SK-N-SH treated with all-trans-retinoic acid at 6 μM for 48 hours (cell line): ENCODE measurements at regions not wholly inside any gene's neighbourhood (a gene's known extent, or its start where the extent isn't known, plus 50 kb on each side); places are given as distances from the start of the nearest gene placed in this dataset.

Source experiments
- ATAC-seq: fragments of 200-7000 bp; cut with Tn5 transposase; 3 replicates; pipeline ENCODE4 v1.9.1; 2020; ENCODE audit warnings: mild to moderate bottlenecking, moderate library complexity
- ARNTL ChIP-seq: fragments of 450-650 bp; formaldehyde crosslinking; IDR thresholded peaks from 2 replicates; pipeline ENCODE4 v1.5.0; 2020; ENCODE audit warnings: low read depth, mild to moderate bottlenecking, moderate library complexity, borderline replicate concordance
- BACH2 ChIP-seq: fragments of 250-450 bp; sonication (Bioruptor Pico); IDR thresholded peaks from 2 replicates; pipeline ENCODE4 v1.9.0; 2021; ENCODE audit warnings: mild to moderate bottlenecking, borderline replicate concordance
- CSDC2 ChIP-seq: fragments of 250-450 bp; sonication (Bioruptor Pico); IDR thresholded peaks from 2 replicates; pipeline ENCODE4 v1.5.0; 2020; ENCODE audit warnings: mild to moderate bottlenecking, moderate library complexity
- ESRRG ChIP-seq: fragments of 250-450 bp; sonication (Bioruptor Pico); IDR thresholded peaks from 2 replicates; pipeline ENCODE4 v1.6.1; 2021; ENCODE audit warnings: mild to moderate bottlenecking
- GLIS3 ChIP-seq: fragments of 250-450 bp; sonication (Bioruptor Pico); IDR thresholded peaks from 2 replicates; pipeline ENCODE4 v1.5.0; 2020; ENCODE audit warnings: mild to moderate bottlenecking, moderate library complexity
- ISL1 ChIP-seq: fragments of 250-450 bp; sonication (Bioruptor Pico); IDR thresholded peaks from 2 replicates; pipeline ENCODE4 v2.1.2; 2022; ENCODE audit warnings: mild to moderate bottlenecking, moderate library complexity
- OSR1 ChIP-seq: fragments of 250-450 bp; sonication (Bioruptor Pico); IDR thresholded peaks from 2 replicates; pipeline ENCODE4 v1.8.0; 2022; ENCODE audit warnings: moderate library complexity, mild to moderate bottlenecking, inconsistent platforms
- PPARA ChIP-seq: fragments of 250-450 bp; sonication (Bioruptor Pico); IDR thresholded peaks from 2 replicates; pipeline ENCODE4 v1.5.0; 2020; ENCODE audit warnings: mild to moderate bottlenecking, borderline replicate concordance
- RARB ChIP-seq: fragments of 250-450 bp; sonication (Bioruptor Pico); IDR thresholded peaks from 2 replicates; pipeline ENCODE4 v1.8.0; 2021; ENCODE audit warnings: mild to moderate bottlenecking, moderate library complexity
- TCF4 ChIP-seq: fragments of 250-450 bp; sonication (Bioruptor Pico); IDR thresholded peaks from 2 replicates; pipeline ENCODE4 v1.8.0; 2021; ENCODE audit warnings: mild to moderate bottlenecking, moderate library complexity, borderline replicate concordance
- TOX ChIP-seq: fragments of 250-450 bp; sonication (Bioruptor Pico); IDR thresholded peaks from 2 replicates; pipeline ENCODE4 v1.8.0; 2021; ENCODE audit warnings: mild to moderate bottlenecking, moderate library complexity, borderline replicate concordance
- ZC3H10 ChIP-seq: fragments of 250-450 bp; sonication (Bioruptor Pico); IDR thresholded peaks from 2 replicates; pipeline ENCODE4 v1.5.1; 2021; ENCODE audit warnings: mild to moderate bottlenecking, moderate library complexity
- ZFP3 ChIP-seq: fragments of 250-450 bp; sonication (Bioruptor Pico); IDR thresholded peaks from 2 replicates; pipeline ENCODE4 v1.5.0; 2020; ENCODE audit warnings: mild to moderate bottlenecking, moderate library complexity
- ZNF565 ChIP-seq: fragments of 450-650 bp; formaldehyde crosslinking; conservative IDR thresholded peaks from 2 replicates; pipeline ENCODE4 v1.5.0; 2020; ENCODE audit warnings: low read depth, mild to moderate bottlenecking, moderate library complexity
- ZNF70 ChIP-seq: fragments of 450-650 bp; formaldehyde crosslinking; IDR thresholded peaks from 2 replicates; pipeline ENCODE4 v1.5.0; 2020; ENCODE audit warnings: mild to moderate bottlenecking, moderate library complexity
- TF ChIP-seq, protein P1 (sequence below): fragments of 250-450 bp; sonication (Bioruptor Pico); IDR thresholded peaks from 2 replicates; pipeline ENCODE4 v1.8.0; 2021; ENCODE audit warnings: low read depth, mild to moderate bottlenecking, moderate library complexity, borderline replicate concordance
- TF ChIP-seq, protein P2 (sequence below): fragments of 250-450 bp; sonication (Bioruptor Pico); IDR thresholded peaks from 2 replicates; pipeline ENCODE4 v1.5.1; 2021; ENCODE audit warnings: mild to moderate bottlenecking, moderate library complexity
- TF ChIP-seq, protein P3 (sequence below): fragments of 250-450 bp; sonication (Bioruptor Pico); IDR thresholded peaks from 2 replicates; pipeline ENCODE4 v1.5.0; 2020; ENCODE audit warnings: mild to moderate bottlenecking, moderate library complexity
- TF ChIP-seq, protein P4 (sequence below): fragments of 250-450 bp; sonication (Bioruptor Pico); IDR thresholded peaks from 2 replicates; pipeline ENCODE4 v1.5.1; 2020; ENCODE audit warnings: low read depth, mild to moderate bottlenecking, moderate library complexity
- TF ChIP-seq, protein P5 (sequence below): fragments of 250-450 bp; sonication (Bioruptor Pico); IDR thresholded peaks from 2 replicates; pipeline ENCODE4 v1.8.0; 2020; ENCODE audit warnings: mild to moderate bottlenecking, moderate library complexity, borderline replicate concordance

DNA sequence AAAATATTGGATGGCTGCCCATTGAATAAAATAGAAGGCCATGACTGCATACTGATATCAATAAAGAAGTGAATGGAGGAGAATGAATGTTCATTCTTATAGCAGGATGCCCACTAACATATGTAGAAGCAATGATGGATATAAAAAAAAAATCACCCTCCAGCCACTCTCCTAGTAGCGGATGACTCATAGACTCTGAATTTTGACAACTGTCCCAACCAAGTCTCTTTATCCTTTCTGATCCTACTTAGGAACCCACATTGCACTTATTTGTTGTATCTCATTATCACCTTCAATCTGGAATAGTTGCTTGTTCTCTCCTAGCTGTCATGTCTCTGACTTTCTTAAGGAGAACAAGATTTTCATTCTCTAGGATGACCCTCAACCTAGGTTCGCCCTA, 429.9 kb downstream of the HS3ST3B1 start:
- ATAC-seq = no peak

DNA sequence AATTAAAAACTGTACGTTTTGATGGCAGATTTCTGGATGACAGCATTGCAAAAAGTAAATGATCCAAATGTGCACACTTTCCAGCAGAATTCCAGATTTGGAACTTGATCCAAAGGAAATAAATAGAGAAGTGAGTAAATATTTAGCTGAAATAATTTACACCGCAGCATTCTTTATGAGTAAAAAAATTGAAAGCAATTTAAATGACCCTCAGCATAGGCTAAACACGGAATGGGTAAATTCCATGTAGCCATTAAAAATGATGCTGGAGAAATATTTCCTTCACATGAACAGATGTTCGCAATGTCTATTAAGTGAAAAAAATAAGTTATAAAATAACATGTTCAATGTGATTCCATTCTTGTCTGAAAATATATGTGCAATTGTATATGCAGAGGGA, 424.8 kb downstream of the HS3ST3B1 start:
- TF ChIP-seq ZC3H10 (no peak), PPARA (CRISPR knock-in tag) (no peak), OSR1 (CRISPR knock-in tag) (no peak), RARB (CRISPR knock-in tag) (no peak), BACH2 (CRISPR knock-in tag) (no peak), TOX (no peak)
- TF ChIP-seq, protein P1, sequence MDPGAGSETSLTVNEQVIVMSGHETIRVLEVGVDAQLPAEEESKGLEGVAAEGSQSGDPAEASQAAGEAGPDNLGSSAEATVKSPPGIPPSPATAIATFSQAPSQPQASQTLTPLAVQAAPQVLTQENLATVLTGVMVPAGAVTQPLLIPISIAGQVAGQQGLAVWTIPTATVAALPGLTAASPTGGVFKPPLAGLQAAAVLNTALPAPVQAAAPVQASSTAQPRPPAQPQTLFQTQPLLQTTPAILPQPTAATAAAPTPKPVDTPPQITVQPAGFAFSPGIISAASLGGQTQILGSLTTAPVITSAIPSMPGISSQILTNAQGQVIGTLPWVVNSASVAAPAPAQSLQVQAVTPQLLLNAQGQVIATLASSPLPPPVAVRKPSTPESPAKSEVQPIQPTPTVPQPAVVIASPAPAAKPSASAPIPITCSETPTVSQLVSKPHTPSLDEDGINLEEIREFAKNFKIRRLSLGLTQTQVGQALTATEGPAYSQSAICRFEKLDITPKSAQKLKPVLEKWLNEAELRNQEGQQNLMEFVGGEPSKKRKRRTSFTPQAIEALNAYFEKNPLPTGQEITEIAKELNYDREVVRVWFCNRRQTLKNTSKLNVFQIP (CRISPR knock-in tag) = no peak
- TF ChIP-seq, protein P2, sequence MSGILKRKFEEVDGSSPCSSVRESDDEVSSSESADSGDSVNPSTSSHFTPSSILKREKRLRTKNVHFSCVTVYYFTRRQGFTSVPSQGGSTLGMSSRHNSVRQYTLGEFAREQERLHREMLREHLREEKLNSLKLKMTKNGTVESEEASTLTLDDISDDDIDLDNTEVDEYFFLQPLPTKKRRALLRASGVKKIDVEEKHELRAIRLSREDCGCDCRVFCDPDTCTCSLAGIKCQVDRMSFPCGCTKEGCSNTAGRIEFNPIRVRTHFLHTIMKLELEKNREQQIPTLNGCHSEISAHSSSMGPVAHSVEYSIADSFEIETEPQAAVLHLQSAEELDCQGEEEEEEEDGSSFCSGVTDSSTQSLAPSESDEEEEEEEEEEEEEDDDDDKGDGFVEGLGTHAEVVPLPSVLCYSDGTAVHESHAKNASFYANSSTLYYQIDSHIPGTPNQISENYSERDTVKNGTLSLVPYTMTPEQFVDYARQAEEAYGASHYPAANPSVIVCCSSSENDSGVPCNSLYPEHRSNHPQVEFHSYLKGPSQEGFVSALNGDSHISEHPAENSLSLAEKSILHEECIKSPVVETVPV (CRISPR knock-in tag) = no peak
- TF ChIP-seq, protein P3, sequence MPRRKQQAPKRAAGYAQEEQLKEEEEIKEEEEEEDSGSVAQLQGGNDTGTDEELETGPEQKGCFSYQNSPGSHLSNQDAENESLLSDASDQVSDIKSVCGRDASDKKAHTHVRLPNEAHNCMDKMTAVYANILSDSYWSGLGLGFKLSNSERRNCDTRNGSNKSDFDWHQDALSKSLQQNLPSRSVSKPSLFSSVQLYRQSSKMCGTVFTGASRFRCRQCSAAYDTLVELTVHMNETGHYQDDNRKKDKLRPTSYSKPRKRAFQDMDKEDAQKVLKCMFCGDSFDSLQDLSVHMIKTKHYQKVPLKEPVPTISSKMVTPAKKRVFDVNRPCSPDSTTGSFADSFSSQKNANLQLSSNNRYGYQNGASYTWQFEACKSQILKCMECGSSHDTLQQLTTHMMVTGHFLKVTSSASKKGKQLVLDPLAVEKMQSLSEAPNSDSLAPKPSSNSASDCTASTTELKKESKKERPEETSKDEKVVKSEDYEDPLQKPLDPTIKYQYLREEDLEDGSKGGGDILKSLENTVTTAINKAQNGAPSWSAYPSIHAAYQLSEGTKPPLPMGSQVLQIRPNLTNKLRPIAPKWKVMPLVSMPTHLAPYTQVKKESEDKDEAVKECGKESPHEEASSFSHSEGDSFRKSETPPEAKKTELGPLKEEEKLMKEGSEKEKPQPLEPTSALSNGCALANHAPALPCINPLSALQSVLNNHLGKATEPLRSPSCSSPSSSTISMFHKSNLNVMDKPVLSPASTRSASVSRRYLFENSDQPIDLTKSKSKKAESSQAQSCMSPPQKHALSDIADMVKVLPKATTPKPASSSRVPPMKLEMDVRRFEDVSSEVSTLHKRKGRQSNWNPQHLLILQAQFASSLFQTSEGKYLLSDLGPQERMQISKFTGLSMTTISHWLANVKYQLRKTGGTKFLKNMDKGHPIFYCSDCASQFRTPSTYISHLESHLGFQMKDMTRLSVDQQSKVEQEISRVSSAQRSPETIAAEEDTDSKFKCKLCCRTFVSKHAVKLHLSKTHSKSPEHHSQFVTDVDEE (CRISPR knock-in tag) = no peak
- ATAC-seq = no peak

More for the DNA sequence above, 429.9 kb downstream of the HS3ST3B1 start:
- TF ChIP-seq ARNTL (CRISPR knock-in tag) (no peak), ZC3H10 (no peak), OSR1 (CRISPR knock-in tag) (no peak), ZNF70 (CRISPR knock-in tag) (no peak), PPARA (CRISPR knock-in tag) (no peak), ISL1 (CRISPR knock-in tag) (no peak), GLIS3 (CRISPR knock-in tag) (no peak), ESRRG (CRISPR knock-in tag) (no peak), ZNF565 (CRISPR knock-in tag) (no peak), ZFP3 (CRISPR knock-in tag) (no peak), CSDC2 (CRISPR knock-in tag) (no peak), BACH2 (CRISPR knock-in tag) (no peak), TOX (no peak), TCF4 (CRISPR knock-in tag) (no peak), RARB (CRISPR knock-in tag) (no peak)
- TF ChIP-seq, protein P4, sequence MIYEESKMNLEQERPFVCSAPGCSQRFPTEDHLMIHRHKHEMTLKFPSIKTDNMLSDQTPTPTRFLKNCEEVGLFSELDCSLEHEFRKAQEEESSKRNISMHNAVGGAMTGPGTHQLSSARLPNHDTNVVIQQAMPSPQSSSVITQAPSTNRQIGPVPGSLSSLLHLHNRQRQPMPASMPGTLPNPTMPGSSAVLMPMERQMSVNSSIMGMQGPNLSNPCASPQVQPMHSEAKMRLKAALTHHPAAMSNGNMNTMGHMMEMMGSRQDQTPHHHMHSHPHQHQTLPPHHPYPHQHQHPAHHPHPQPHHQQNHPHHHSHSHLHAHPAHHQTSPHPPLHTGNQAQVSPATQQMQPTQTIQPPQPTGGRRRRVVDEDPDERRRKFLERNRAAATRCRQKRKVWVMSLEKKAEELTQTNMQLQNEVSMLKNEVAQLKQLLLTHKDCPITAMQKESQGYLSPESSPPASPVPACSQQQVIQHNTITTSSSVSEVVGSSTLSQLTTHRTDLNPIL (CRISPR knock-in tag) = no peak
- TF ChIP-seq, protein P2 (CRISPR knock-in tag) = no peak
- TF ChIP-seq, protein P1 (CRISPR knock-in tag) = no peak
- TF ChIP-seq, protein P5, sequence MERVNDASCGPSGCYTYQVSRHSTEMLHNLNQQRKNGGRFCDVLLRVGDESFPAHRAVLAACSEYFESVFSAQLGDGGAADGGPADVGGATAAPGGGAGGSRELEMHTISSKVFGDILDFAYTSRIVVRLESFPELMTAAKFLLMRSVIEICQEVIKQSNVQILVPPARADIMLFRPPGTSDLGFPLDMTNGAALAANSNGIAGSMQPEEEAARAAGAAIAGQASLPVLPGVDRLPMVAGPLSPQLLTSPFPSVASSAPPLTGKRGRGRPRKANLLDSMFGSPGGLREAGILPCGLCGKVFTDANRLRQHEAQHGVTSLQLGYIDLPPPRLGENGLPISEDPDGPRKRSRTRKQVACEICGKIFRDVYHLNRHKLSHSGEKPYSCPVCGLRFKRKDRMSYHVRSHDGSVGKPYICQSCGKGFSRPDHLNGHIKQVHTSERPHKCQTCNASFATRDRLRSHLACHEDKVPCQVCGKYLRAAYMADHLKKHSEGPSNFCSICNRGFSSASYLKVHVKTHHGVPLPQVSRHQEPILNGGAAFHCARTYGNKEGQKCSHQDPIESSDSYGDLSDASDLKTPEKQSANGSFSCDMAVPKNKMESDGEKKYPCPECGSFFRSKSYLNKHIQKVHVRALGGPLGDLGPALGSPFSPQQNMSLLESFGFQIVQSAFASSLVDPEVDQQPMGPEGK = no peak
- TF ChIP-seq, protein P3 (CRISPR knock-in tag) = no peak
